ENCODE measurements at regions not wholly inside any gene's neighbourhood (a gene's known extent, or its start where the extent isn't known, plus 50 kb on each side); places are given as distances from the start of the nearest gene placed in this dataset.

GRCh38 chr15:46091860-46092450, 457.1 kb downstream of the SQOR start:
- peak; percentile 54 for TF ChIP-seq CTCF (IDR thresholded peaks at IDR 0.05; ENCODE audit: insufficient read depth, low read depth, low read length)
- no peak for TF ChIP-seq EZH2 (IDR thresholded peaks at IDR 0.05; ENCODE audit: insufficient read depth, low read length)

All from astrocyte (in vitro differentiated cells and primary cell).